GM23338 (cell line): ENCODE measurements at regions not wholly inside any gene's neighbourhood (a gene's known extent, or its start where the extent isn't known, plus 50 kb on each side); places are given as distances from the start of the nearest gene placed in this dataset.

Experiments used
- ATAC-seq: fragments of 200-7000 bp; cut with Tn5 transposase; 3 replicates; pipeline ENCODE4 v1.9.1; 2020
- DNase-seq: peaks from one replicate; pipeline ENCODE4 v3.0.0-alpha.2; 2015; ENCODE audit warnings: low spot score
- H2AFZ ChIP-seq: fragments of 200-600 bp; sonication (generic); 2 replicates; pipeline ENCODE4 v1.8.0; 2016; ENCODE audit warnings: antibody characterized with exemption, mild to moderate bottlenecking, moderate library complexity
- H3F3A ChIP-seq: fragments of 200-600 bp; sonication (generic); replicated peaks from 2 replicates; pipeline ENCODE4 v1.8.0; 2017; ENCODE audit warnings: antibody characterized with exemption, mixed run types, low read depth
- H3K27ac ChIP-seq: fragments of 200-600 bp; sonication (generic); 2 replicates; pipeline ENCODE4 v1.6.1; 2016; ENCODE audit warnings: low read depth
- H3K27me3 ChIP-seq: fragments of 200-600 bp; sonication (generic); 2 replicates; pipeline ENCODE4 v1.8.0; 2016; ENCODE audit warnings: mild to moderate bottlenecking, mixed run types, moderate library complexity; ENCODE audit not compliant: insufficient read depth
- H3K36me3 ChIP-seq: fragments of 200-600 bp; sonication (generic); 2 replicates; pipeline ENCODE4 v1.8.0; 2016; ENCODE audit warnings: mild to moderate bottlenecking; ENCODE audit not compliant: insufficient read depth
- H3K4me1 ChIP-seq: fragments of 200-600 bp; sonication (generic); 2 replicates; pipeline ENCODE4 v1.8.0; 2016; ENCODE audit warnings: mild to moderate bottlenecking, moderate library complexity; ENCODE audit not compliant: insufficient read depth
- H3K4me2 ChIP-seq: fragments of 200-600 bp; sonication (generic); 2 replicates; pipeline ENCODE4 v1.7.1; 2017; ENCODE audit warnings: mixed run types
- H3K4me3 ChIP-seq: fragments of 200-600 bp; sonication (generic); 2 replicates; pipeline ENCODE4 v1.6.1; 2016; ENCODE audit warnings: mixed run types
- H3K79me2 ChIP-seq: fragments of 200-600 bp; sonication (generic); replicated peaks from 2 replicates; pipeline ENCODE4 v1.8.0; 2017; ENCODE audit warnings: mild to moderate bottlenecking; ENCODE audit not compliant: insufficient read depth
- H3K9me2 ChIP-seq: fragments of 200-600 bp; sonication (generic); 2 replicates; pipeline ENCODE4 v1.8.0; 2017; ENCODE audit not compliant: insufficient read depth
- H4K20me1 ChIP-seq: fragments of 200-600 bp; sonication (generic); replicated peaks from 2 replicates; pipeline ENCODE4 v1.8.0; 2017; ENCODE audit warnings: mild to moderate bottlenecking; ENCODE audit not compliant: insufficient read depth
- H3K27ac Mint-ChIP-seq: 2 replicates; pipeline ENCODE4 v1.8.0; 2020; ENCODE audit warnings: inconsistent platforms, mild to moderate bottlenecking, moderate library complexity, mixed read lengths
- H3K27me3 Mint-ChIP-seq: 3 replicates; pipeline ENCODE4 v1.8.0; 2022; ENCODE audit warnings: low read depth, mild to moderate bottlenecking, moderate library complexity, mixed read lengths, inconsistent platforms; ENCODE audit not compliant: insufficient read depth, poor library complexity
- H3K36me3 Mint-ChIP-seq: 3 replicates; pipeline ENCODE4 v1.8.0; 2021; ENCODE audit warnings: low read depth, mild to moderate bottlenecking, inconsistent platforms, moderate library complexity, mixed read lengths
- H3K4me1 Mint-ChIP-seq: 3 replicates; pipeline ENCODE4 v1.8.0; 2020; ENCODE audit warnings: mild to moderate bottlenecking, inconsistent platforms, mixed read lengths
- H3K4me3 Mint-ChIP-seq: 3 replicates; pipeline ENCODE4 v1.8.0; 2021; ENCODE audit warnings: moderate library complexity, mild to moderate bottlenecking, inconsistent platforms, mixed read lengths
- H3K9me3 Mint-ChIP-seq: 3 replicates; pipeline ENCODE4 v1.8.0; 2020; ENCODE audit warnings: moderate library complexity, mild to moderate bottlenecking, inconsistent platforms, mixed read lengths
- ETS1 ChIP-seq: IDR thresholded peaks from 2 replicates; pipeline ENCODE4 v1.6.1; 2016; ENCODE audit warnings: antibody characterized with exemption
- EZH2 ChIP-seq: fragments of 200-600 bp; sonication (generic); IDR thresholded peaks from one replicate; pipeline ENCODE4 v1.8.0; 2017; ENCODE audit warnings: antibody characterized with exemption, mild to moderate bottlenecking, low read depth; ENCODE audit not compliant: unreplicated experiment
- STAT1 ChIP-seq: IDR thresholded peaks from one replicate; pipeline ENCODE4 v1.6.1; 2016; ENCODE audit warnings: antibody characterized with exemption; ENCODE audit not compliant: unreplicated experiment
- ZNF331 ChIP-seq: fragments of 250-450 bp; sonication (Bioruptor Pico); IDR thresholded peaks from 2 replicates; pipeline ENCODE4 v1.5.0; 2020; ENCODE audit warnings: low read depth, mild to moderate bottlenecking, moderate library complexity
- TF ChIP-seq, protein P1 (sequence below), 2 experiments: fragments of 200-600 bp in 1 of 2; sonication (generic) in 1 of 2; conservative IDR thresholded peaks; 2 replicates each; pipeline versions ENCODE4 v1.5.1 to v1.6.1; 2016 to 2017; ENCODE audit warnings: antibody characterized with exemption in 2 of 2, low read depth in 2 of 2, mild to moderate bottlenecking in 2 of 2, moderate library complexity in 1 of 2

GRCh38 chr16:85195271-85195647 is 83.0 kb upstream of the CIBAR2 start:
- H3K27ac ChIP-seq: no peak overlapping the region
- Mint-ChIP-seq H3K9me3 (peaks cover 7% of the 10 kb centered on the region; the same call in 2 of the 3 replicates), H3K4me3 (no peak overlapping the region), H3K36me3 (peaks cover 12% of the 10 kb centered on the region; the same call in 2 of the 3 replicates), H3K27me3 (peaks cover 14% of the 10 kb centered on the region), H3K4me1 (peaks cover 33% of the 10 kb centered on the region), H3K27ac (no peak overlapping the region)
- TF ChIP-seq, protein P1, sequence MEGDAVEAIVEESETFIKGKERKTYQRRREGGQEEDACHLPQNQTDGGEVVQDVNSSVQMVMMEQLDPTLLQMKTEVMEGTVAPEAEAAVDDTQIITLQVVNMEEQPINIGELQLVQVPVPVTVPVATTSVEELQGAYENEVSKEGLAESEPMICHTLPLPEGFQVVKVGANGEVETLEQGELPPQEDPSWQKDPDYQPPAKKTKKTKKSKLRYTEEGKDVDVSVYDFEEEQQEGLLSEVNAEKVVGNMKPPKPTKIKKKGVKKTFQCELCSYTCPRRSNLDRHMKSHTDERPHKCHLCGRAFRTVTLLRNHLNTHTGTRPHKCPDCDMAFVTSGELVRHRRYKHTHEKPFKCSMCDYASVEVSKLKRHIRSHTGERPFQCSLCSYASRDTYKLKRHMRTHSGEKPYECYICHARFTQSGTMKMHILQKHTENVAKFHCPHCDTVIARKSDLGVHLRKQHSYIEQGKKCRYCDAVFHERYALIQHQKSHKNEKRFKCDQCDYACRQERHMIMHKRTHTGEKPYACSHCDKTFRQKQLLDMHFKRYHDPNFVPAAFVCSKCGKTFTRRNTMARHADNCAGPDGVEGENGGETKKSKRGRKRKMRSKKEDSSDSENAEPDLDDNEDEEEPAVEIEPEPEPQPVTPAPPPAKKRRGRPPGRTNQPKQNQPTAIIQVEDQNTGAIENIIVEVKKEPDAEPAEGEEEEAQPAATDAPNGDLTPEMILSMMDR (conservative IDR thresholded peaks at IDR 0.05; ENCODE audit: low read depth in 2 of 2): no peak
- TF ChIP-seq EZH2 (no peak), ETS1 (no peak), STAT1 (no peak)
- peaks cover 68% of the 10 kb centered on the region for H3K79me2 ChIP-seq
- no peaks in the 10 kb centered on the region for H3K27me3 ChIP-seq
- no peaks in the 10 kb centered on the region for H3K9me2 ChIP-seq
- peaks cover 5% of the 10 kb centered on the region; the same call in 1 of the 2 replicates for H3K4me1 ChIP-seq
- no peak for DNase-seq
- no peak overlapping the region for H2AFZ ChIP-seq
- H3K4me2 ChIP-seq: no peak overlapping the region
- peaks cover 6% of the 10 kb centered on the region for H4K20me1 ChIP-seq
- ATAC-seq: no peak
- no peaks in the 10 kb centered on the region for H3K36me3 ChIP-seq
- H3F3A ChIP-seq: no peaks in the 10 kb centered on the region; the same call in 1 of the 2 replicates
- no peak overlapping the region for H3K4me3 ChIP-seq

- Histone ChIP-seq H3K4me3 (no peak overlapping the region), H3K27me3 (no peaks in the 10 kb centered on the region), H3K36me3 (no peaks in the 10 kb centered on the region), H3F3A (no peaks in the 10 kb centered on the region; the same call in 1 of the 2 replicates), H2AFZ (no peak overlapping the region), H3K4me2 (no peak overlapping the region), H4K20me1 (peaks cover 6% of the 10 kb centered on the region; the same call in 1 of the 2 replicates), H3K9me2 (no peaks in the 10 kb centered on the region), H3K4me1 (no peaks in the 10 kb centered on the region), H3K79me2 (peaks cover 63% of the 10 kb centered on the region), H3K27ac (no peak overlapping the region)
- H3K9me3 Mint-ChIP-seq: peaks cover 7% of the 10 kb centered on the region; the same call in 2 of the 3 replicates
- DNase-seq (no peak), ATAC-seq (no peak)
- TF ChIP-seq EZH2: no peak
- TF ChIP-seq ETS1: no peak
- TF ChIP-seq ZNF331 (CRISPR knock-in tag): no peak
- TF ChIP-seq, protein P1 (conservative IDR thresholded peaks at IDR 0.05; ENCODE audit: low read depth in 2 of 2): no peak
- no peak for TF ChIP-seq STAT1
- no peak overlapping the region for H3K4me3 Mint-ChIP-seq
- peaks cover 12% of the 10 kb centered on the region; the same call in 2 of the 3 replicates for H3K36me3 Mint-ChIP-seq
- peaks cover 39% of the 10 kb centered on the region for H3K4me1 Mint-ChIP-seq
- H3K27ac Mint-ChIP-seq: no peak overlapping the region
- peaks cover 16% of the 10 kb centered on the region for H3K27me3 Mint-ChIP-seq
These were observed 83.9 kb upstream of the CIBAR2 start for GRCh38 chr16:85195900-85196772.
